Duodenal mucosa (tissue), 2 donors: ENCODE measurements at regions not wholly inside any gene's neighbourhood (a gene's known extent, or its start where the extent isn't known, plus 50 kb on each side); places are given as distances from the start of the nearest gene placed in this dataset.

Experiments used
- H3K27ac ChIP-seq: one replicate; pipeline ENCODE4 v1.7.0; 2013; ENCODE audit warnings: low read depth, low read length
- H3K27me3 ChIP-seq, 2 donors: one replicate each; pipeline ENCODE4 v1.7.0; 2013; ENCODE audit warnings: low read length in 2 of 2, control low read depth in 1 of 2; ENCODE audit not compliant: insufficient read depth in 2 of 2, control insufficient read depth in 1 of 2
- H3K36me3 ChIP-seq, 2 donors: one replicate each; pipeline ENCODE4 v1.7.0; 2013; ENCODE audit warnings: low read length in 2 of 2, control low read depth in 1 of 2; ENCODE audit not compliant: insufficient read depth in 2 of 2, control insufficient read depth in 1 of 2
- H3K4me1 ChIP-seq, 2 donors: one replicate each; pipeline ENCODE4 v1.7.0; 2013; ENCODE audit warnings: low read length in 2 of 2, control low read depth in 1 of 2; ENCODE audit not compliant: insufficient read depth in 2 of 2, control insufficient read depth in 1 of 2
- H3K4me3 ChIP-seq, 2 donors: one replicate each; pipeline ENCODE4 v1.7.0; 2013; ENCODE audit warnings: low read length in 2 of 2, low read depth in 1 of 2
- H3K9ac ChIP-seq, 2 donors: one replicate each; pipeline ENCODE4 v1.7.0; 2013; ENCODE audit warnings: low read length in 2 of 2, low read depth in 1 of 2
- H3K9me3 ChIP-seq, 2 donors: one replicate each; pipeline ENCODE4 v1.7.0; 2013; ENCODE audit warnings: low read length in 2 of 2, control low read depth in 1 of 2; ENCODE audit not compliant: control insufficient read depth in 1 of 2

DNA sequence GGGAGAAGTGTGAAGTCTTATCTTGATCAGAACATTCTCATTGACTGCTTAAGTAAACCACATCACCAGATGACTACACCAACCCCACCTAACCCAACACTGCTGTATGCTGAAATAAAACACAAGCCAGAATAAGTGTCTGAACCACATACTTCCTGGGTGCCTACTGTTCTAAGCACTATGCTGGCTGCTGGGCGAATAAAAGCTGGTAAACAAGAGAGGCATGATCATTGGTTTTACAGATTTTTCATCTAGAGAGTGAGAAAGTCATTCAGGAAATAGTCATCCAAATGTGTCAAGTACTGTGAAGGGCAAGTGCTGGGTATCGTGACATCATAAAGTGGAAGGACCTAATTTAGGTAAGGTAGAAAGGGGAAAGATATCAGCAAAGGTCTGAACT lies 199.0 kb upstream of the SOX9 start:
- no peak overlapping the region for H3K4me3 ChIP-seq

DNA sequence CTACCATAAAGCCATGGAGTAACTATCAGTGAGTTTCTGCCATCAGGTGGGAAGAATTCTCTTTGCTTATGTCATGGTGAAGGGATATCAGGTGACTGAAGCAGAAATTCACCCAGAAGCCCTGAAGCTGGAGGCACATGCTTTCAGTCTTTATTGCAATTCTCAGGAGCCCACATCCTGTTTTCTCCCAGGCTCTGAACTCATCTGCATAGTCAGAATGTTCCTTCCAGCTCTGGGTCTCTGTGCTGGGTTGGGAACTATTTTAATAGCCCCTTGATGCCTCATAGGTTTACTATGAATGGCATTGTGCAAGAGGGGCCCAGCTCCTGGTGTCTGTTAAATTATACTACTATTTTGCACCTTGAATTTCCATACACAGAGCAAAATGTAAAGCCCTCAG lies 198.4 kb upstream of the SOX9 start:
- Histone ChIP-seq H3K4me1 (no peaks in the 10 kb centered on the region), H3K27ac (no peak overlapping the region)

More for the DNA sequence above, 199.0 kb upstream of the SOX9 start:
- no peaks in the 10 kb centered on the region for H3K36me3 ChIP-seq
- H3K27ac ChIP-seq, result no peak overlapping the region
- no peak overlapping the region for H3K9ac ChIP-seq
- H3K27me3 ChIP-seq, result no peaks in the 10 kb centered on the region
- H3K9me3 ChIP-seq, result no peaks in the 10 kb centered on the region
- no peaks in the 10 kb centered on the region for H3K4me1 ChIP-seq

DNA sequence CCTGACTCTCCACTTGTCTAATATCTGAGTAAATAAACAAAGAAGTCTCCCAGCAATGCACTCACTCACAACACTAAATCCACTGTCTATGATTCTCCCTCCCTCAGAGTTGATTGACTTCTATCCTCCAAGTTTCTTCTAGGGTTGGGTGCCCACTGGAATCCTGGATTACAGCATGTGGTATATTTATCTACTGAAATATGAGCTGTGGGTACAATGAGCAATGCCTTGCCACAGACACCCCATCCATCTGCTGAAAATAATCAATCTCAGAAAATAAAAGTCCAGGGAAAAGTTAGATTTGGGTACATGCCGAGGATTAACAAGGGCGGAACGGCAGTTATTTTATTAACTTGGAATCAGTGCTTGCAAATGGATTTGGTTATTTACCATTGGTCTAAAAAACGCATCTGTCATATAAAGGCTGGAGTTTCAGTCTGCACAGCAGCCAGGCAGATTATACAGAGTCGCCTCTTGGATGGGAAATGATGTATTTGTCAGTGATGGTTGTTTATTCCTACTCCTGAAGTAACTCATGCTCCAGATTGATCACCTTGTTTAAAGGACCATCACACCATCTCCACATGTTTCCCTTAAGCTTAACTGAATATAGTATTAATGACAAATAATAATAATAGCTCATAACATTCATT lies 193.9 kb upstream of the SOX9 start:
- H3K27me3 ChIP-seq, result no peaks in the 10 kb centered on the region
- H3K9me3 ChIP-seq, result no peaks in the 10 kb centered on the region
- H3K9ac ChIP-seq, result no peak overlapping the region
- no peak overlapping the region for H3K4me3 ChIP-seq
- H3K36me3 ChIP-seq, result no peaks in the 10 kb centered on the region
- no peaks in the 10 kb centered on the region for H3K4me1 ChIP-seq
- H3K27ac ChIP-seq, result no peak overlapping the region

More for the DNA sequence above, 198.4 kb upstream of the SOX9 start:
- Histone ChIP-seq H3K9ac (no peak overlapping the region), H3K36me3 (no peaks in the 10 kb centered on the region), H3K9me3 (no peaks in the 10 kb centered on the region), H3K27me3 (no peaks in the 10 kb centered on the region), H3K4me3 (no peak overlapping the region)

DNA sequence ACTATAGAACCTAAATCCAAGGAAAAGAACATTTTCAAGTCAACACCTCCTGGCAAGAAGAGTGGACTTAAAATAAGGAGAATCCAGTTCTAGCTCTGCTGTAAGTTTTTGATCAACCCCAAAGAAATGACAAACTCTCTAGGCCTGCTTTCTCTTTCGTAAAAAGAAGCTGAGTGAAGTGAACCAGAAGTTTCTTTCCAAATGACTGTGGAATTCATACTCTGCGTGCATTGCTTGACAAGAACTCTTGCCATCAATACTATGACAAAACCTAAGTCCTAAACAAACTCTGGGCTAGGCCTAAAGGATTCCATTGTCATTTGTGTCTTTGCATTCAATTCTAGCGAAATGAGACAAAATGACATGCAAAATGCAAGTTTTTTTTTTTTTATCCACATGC lies 187.5 kb upstream of the SOX9 start:
- Histone ChIP-seq H3K4me1 (no peaks in the 10 kb centered on the region), H3K36me3 (no peaks in the 10 kb centered on the region), H3K27me3 (no peaks in the 10 kb centered on the region), H3K4me3 (no peak overlapping the region), H3K27ac (no peak overlapping the region), H3K9ac (no peak overlapping the region), H3K9me3 (no peaks in the 10 kb centered on the region)

DNA sequence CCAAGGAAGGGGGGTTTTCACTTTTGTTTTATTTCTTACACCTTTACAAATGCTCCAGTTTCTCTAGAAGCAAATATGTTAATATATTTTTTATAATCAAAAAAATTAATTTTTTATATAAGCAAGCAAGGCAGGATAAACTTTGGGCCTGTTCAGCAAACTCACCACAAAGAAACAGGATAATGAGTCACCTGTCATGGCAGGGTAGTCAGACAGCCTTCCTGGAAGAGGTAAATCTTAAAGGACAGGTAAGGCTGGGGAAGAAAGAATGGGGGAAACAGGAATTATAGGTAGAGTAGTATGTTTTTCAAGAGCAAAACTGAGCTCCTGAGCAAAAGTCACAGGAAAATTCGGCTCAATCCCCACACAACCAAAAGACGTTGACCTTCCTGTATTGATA lies 186.3 kb upstream of the SOX9 start:
- no peaks in the 10 kb centered on the region for H3K9me3 ChIP-seq
- no peaks in the 10 kb centered on the region for H3K27me3 ChIP-seq
- H3K27ac ChIP-seq, result no peak overlapping the region
- H3K9ac ChIP-seq, result no peak overlapping the region
- no peaks in the 10 kb centered on the region for H3K4me1 ChIP-seq
- no peaks in the 10 kb centered on the region for H3K36me3 ChIP-seq
- H3K4me3 ChIP-seq, result no peak overlapping the region

DNA sequence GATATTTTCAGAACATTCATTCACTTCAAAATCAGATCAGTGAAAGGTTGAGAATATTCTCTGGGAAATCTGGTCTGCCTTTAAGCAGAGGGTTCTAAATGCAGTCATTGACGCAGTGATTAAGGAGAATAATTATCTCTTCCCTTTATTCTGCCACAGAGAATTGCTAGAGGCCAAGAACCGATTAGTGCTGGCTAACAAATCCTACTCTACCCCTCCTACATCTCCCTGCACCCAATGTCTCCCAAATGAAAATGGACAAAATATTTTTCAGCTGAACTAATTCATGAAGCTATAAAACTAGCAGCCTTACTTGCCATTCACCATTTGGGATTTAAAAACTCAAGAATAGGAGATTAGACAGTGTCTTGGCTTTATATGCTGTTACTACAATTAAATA lies 185.5 kb upstream of the SOX9 start:
- Histone ChIP-seq H3K27ac (no peak overlapping the region), H3K36me3 (no peaks in the 10 kb centered on the region), H3K27me3 (no peaks in the 10 kb centered on the region), H3K4me3 (no peak overlapping the region), H3K4me1 (no peaks in the 10 kb centered on the region), H3K9me3 (no peaks in the 10 kb centered on the region), H3K9ac (no peak overlapping the region)

DNA sequence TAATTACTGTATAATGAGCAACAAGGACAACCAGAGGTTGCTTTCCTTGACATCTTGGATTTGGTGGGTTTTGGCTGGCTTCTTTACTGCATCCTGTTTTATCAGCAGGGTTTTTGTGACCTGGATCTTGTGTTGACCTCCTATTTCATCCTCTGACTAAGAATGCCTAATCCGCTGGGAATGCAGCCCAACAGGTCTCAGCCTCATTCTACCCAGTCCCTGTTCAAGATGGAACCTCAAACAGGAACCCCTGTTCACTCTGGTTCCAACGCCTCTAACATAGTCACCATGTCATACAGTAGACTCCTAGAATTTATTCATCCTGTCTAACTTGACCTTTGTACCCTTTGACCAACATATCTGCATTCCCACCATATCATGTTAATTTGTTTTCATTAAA lies 183.8 kb upstream of the SOX9 start:
- no peak overlapping the region for H3K4me3 ChIP-seq
- H3K27me3 ChIP-seq, result no peaks in the 10 kb centered on the region
- H3K4me1 ChIP-seq, result no peaks in the 10 kb centered on the region
- H3K27ac ChIP-seq, result no peak overlapping the region
- no peaks in the 10 kb centered on the region for H3K36me3 ChIP-seq
- H3K9me3 ChIP-seq, result no peaks in the 10 kb centered on the region
- H3K9ac ChIP-seq, result no peak overlapping the region

DNA sequence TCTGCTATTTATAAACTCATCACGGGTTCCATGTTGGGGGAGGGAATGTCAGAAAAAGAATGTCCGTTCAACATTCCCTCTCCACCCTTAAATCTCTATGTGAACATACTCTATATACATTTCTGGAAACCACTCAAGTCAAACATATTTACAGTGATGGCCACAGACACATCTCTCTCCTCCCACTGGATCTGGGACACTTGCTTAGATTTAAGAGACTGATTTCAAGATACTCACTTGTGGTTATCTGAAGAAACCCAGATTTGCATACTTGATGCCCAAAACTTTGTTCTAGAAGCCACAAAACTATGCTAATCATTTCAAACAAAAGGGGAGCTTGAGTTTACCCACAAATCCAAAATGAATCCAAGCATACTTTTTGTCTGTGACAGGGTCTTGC lies 182.9 kb upstream of the SOX9 start:
- Histone ChIP-seq H3K9me3 (no peaks in the 10 kb centered on the region), H3K4me3 (no peak overlapping the region), H3K4me1 (no peaks in the 10 kb centered on the region), H3K27ac (no peak overlapping the region), H3K36me3 (no peaks in the 10 kb centered on the region), H3K9ac (no peak overlapping the region), H3K27me3 (no peaks in the 10 kb centered on the region)

DNA sequence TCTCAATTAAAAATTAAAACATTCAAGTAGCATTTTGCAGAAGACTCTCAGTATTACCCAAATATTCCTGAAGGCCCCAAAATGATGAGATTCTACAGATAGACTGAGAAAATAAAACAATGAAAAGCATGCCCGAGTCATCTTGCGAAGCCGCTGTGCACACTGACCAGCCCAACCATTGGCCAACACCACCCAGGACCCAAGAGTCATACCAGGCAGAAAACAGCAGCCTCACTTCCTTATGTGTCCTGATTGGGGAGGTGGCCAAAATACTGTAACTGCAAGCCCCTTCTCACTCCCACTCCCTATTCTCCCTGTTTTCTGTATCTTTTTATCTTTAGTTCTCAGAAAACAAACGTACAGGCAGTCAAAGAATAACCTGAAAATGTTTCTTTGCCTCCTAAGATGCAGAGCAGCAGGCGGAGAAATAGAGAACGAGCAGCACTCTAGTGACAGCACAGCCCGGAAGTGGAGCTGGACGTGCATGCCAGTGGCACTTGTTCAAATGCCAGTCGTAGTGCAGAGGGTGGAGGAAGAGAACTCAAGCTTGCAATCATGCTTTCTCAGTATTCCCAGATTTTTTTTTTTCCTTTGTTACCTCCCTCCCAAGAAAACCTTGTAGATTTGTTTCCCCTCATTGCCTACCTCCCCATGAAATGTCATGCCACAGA lies 182.3 kb upstream of the SOX9 start:
- H3K4me3 ChIP-seq, result no peak overlapping the region
- no peaks in the 10 kb centered on the region for H3K4me1 ChIP-seq
- no peak overlapping the region for H3K27ac ChIP-seq
- H3K27me3 ChIP-seq, result no peaks in the 10 kb centered on the region
- no peaks in the 10 kb centered on the region for H3K9me3 ChIP-seq
- H3K9ac ChIP-seq, result no peak overlapping the region
- H3K36me3 ChIP-seq, result no peaks in the 10 kb centered on the region

DNA sequence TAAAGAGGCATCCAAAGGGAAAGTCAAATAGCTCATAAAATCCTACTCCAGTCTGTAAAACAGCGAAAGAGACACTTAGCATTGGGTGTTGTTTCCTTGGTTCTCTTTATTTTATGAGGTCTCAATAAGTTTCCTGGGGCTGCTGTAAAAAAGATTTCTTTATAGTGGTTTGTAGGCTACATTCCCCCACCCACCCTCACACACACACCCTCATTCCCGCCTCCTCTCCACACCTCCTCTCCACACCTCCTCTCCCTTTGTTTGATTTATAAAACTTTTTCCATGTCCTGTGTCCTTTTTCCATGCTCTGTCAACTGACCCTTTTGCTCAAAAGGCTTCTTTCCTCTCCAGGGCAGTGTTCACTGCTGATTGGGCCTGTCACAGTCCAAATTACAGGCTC lies 178.9 kb upstream of the SOX9 start:
- Histone ChIP-seq H3K9ac (no peak overlapping the region), H3K27ac (no peak overlapping the region), H3K9me3 (no peaks in the 10 kb centered on the region), H3K4me3 (no peak overlapping the region), H3K36me3 (no peaks in the 10 kb centered on the region), H3K27me3 (no peaks in the 10 kb centered on the region), H3K4me1 (no peaks in the 10 kb centered on the region)
